ENCODE measurements at regions not wholly inside any gene's neighbourhood (a gene's known extent, or its start where the extent isn't known, plus 50 kb on each side); places are given as distances from the start of the nearest gene placed in this dataset.
A peak's percentile ranks its signal among the peaks of the same experiment; 100 is the strongest.
"Not testable (repeated sequence)": the region's sequence is repeated elsewhere in the genome, so short reads cannot be mapped to it uniquely, and the experiment has no call there.

- no peak for TF ChIP-seq CTCF (conservative IDR thresholded peaks at IDR 0.05; ENCODE audit: low read depth)
- ChIA-PET POLR2A (ENCODE audit: low non-redundant PET) (no interaction called here), CTCF (interaction anchor here (0.7 kb wide), 1 partner anchor 210 kb away, joined by 3 read pairs; no protein-coding TSS in a partner anchor)
- DNase-seq (ENCODE audit: low spot score), result no peak
- H3K27ac ChIP-seq, result no peak overlapping the region
These were observed 106.7 kb downstream of the GPX5 start for GRCh38 chr6:28632326-28632851.

- no peak for TF ChIP-seq CTCF (conservative IDR thresholded peaks at IDR 0.05; ENCODE audit: low read depth)
- ChIA-PET CTCF (interaction anchor here (0.6 kb wide), 1 partner anchor 115 kb away, joined by 4 read pairs; no protein-coding TSS in a partner anchor), POLR2A (ENCODE audit: low non-redundant PET) (no interaction called here)
- DNase-seq (ENCODE audit: low spot score), result no peak
- H3K27ac ChIP-seq, result no peak overlapping the region
These were observed 107.9 kb downstream of the GPX5 start for GRCh38 chr6:28633445-28634215.

DNA sequence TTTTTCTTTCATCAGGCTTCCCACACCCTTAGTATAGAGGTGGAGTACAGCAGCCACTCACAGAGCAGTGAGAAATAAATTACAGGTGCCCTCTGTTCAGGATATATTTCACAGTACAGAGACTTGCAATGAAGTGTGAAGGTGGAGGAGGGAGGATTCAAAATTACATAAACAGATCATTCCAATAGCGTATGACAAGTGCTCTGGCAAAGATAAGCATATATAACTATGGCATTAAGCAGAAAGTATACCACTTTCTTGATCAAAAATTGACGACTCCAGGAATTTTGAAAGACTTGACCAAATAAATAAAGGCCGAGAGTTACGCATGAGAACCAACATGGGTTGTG, 108.7 kb downstream of the GPX5 start:
- CTCF ChIA-PET, result interaction anchor here (0.6 kb wide), 1 partner anchor 116 kb away, joined by 4 read pairs; no protein-coding TSS in a partner anchor
- no peak overlapping the region for H3K27ac ChIP-seq
- POLR2A ChIA-PET (ENCODE audit: low non-redundant PET), result no interaction called here
- TF ChIP-seq CTCF (conservative IDR thresholded peaks at IDR 0.05; ENCODE audit: low read depth), result no peak
- DNase-seq (ENCODE audit: low spot score), result no peak

- no peak overlapping the region for H3K27ac ChIP-seq
- TF ChIP-seq CTCF (conservative IDR thresholded peaks at IDR 0.05; ENCODE audit: low read depth), result no peak
- CTCF ChIA-PET, result interaction anchor here (0.7 kb wide), 1 partner anchor 1549 kb away, joined by 3 read pairs; no protein-coding TSS in a partner anchor
- POLR2A ChIA-PET (ENCODE audit: low non-redundant PET), result no interaction called here
- peak; percentile 15 for DNase-seq (ENCODE audit: low spot score)
These were observed 109.3 kb downstream of the GPX5 start for GRCh38 chr6:28634761-28635546.

GRCh38 chr6:28635547-28636158, 110.0 kb downstream of the GPX5 start:
- no peak overlapping the region for H3K27ac ChIP-seq
- ChIA-PET POLR2A (ENCODE audit: low non-redundant PET) (no interaction called here), CTCF (interaction anchor here (0.5 to 0.7 kb wide), 2 partner anchors 1027 to 1549 kb away, joined by 3 read pairs; no protein-coding TSS in a partner anchor)
- DNase-seq (ENCODE audit: low spot score), result no peak
- no peak for TF ChIP-seq CTCF (conservative IDR thresholded peaks at IDR 0.05; ENCODE audit: low read depth)

DNA sequence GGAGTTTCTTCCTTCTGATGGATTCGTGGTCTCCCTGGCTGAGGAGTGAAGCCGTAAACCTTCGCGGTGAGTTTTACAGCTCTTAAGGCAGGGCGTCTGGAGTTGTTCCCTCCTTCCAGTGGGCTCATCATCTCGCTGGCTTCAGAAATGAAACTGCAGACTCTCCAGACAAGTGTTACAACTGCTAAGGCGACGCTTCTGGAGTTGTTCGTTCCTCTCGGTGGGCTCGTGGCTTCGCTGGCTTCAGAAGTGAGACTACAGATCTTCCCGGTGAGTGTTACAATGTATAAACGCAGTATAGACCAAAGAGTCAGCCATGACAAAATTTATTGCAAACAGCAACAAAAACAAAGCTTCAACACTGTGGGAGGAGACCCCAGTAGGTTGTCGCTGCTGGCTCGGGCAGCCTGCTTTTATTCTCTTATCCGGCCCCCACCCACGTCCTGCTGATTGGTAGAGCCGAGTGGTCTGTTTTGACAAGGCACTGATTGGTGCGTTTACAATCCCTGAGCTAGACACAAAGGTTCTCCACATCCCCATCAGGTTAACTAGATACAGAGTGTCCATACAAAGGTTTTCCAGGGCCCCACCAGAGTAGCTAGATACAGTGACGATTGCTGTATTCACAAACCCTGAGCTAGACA, 113.2 kb downstream of the GPX5 start:
- TF ChIP-seq CTCF (conservative IDR thresholded peaks at IDR 0.05; ENCODE audit: low read depth), result no peak
- no peak overlapping the region for H3K27ac ChIP-seq
- ChIA-PET POLR2A (ENCODE audit: low non-redundant PET) (no interaction called here), CTCF (no interaction called here)
- DNase-seq (ENCODE audit: low spot score), result no peak

- POLR2A ChIA-PET (ENCODE audit: low non-redundant PET); H3K27ac ChIP-seq; DNase-seq (ENCODE audit: low spot score); CTCF ChIA-PET: not testable (repeated sequence)
These were observed 114.0 kb downstream of the GPX5 start for GRCh38 chr6:28639445-28640290.

Measured in RWPE1 (cell line).